GM19468 (cell line): ENCODE measurements at regions not wholly inside any gene's neighbourhood (a gene's known extent, or its start where the extent isn't known, plus 50 kb on each side); places are given as distances from the start of the nearest gene placed in this dataset.

Experiments used
- ATAC-seq: cut with Tn5 transposase; IDR thresholded peaks from one replicate; pipeline ENCODE4 v1.9.1; 2021; ENCODE audit warnings: mild to moderate bottlenecking, moderate library complexity, moderate number of reproducible peaks; ENCODE audit not compliant: unreplicated experiment; ENCODE audit errors: extremely low read depth

- ATAC-seq: no peak
Observed at GRCh38 chr6:16979677-16980370, 122.0 kb upstream of the STMND1 start.

GRCh38 chr6:16978686-16979085, 123.2 kb upstream of the STMND1 start:
- ATAC-seq: no peak

- ATAC-seq: no peak
Observed at GRCh38 chr6:16976385-16977183, 125.3 kb upstream of the STMND1 start.

- no peak for ATAC-seq
Observed at GRCh38 chr6:16974704-16975359, 127.0 kb upstream of the STMND1 start.

- ATAC-seq: no peak
Observed at GRCh38 chr6:16974387-16974673, 127.5 kb upstream of the STMND1 start.

- ATAC-seq: no peak
Observed at GRCh38 chr6:16973545-16974386, 128.1 kb upstream of the STMND1 start.

GRCh38 chr6:16973051-16973450, 128.8 kb upstream of the STMND1 start:
- ATAC-seq: no peak

GRCh38 chr6:16972535-16972934, 129.3 kb upstream of the STMND1 start:
- no peak for ATAC-seq

GRCh38 chr6:16969699-16970655, 131.9 kb upstream of the STMND1 start:
- ATAC-seq: no peak

GRCh38 chr6:16968101-16968500, 133.7 kb upstream of the STMND1 start:
- ATAC-seq: no peak

- ATAC-seq: no peak
Observed at GRCh38 chr6:16967470-16967817, 134.4 kb upstream of the STMND1 start.

GRCh38 chr6:16966791-16967469, 134.9 kb upstream of the STMND1 start:
- no peak for ATAC-seq

GRCh38 chr6:16965689-16966088, 136.2 kb upstream of the STMND1 start:
- no peak for ATAC-seq

GRCh38 chr6:16964553-16965499, 137.0 kb upstream of the STMND1 start:
- ATAC-seq: no peak

- ATAC-seq: no peak
Observed at GRCh38 chr6:16961577-16961976, 140.3 kb upstream of the STMND1 start.

GRCh38 chr6:16959789-16960188, 142.1 kb upstream of the STMND1 start:
- ATAC-seq: no peak

GRCh38 chr6:16956361-16956760, 145.5 kb upstream of the STMND1 start:
- no peak for ATAC-seq

GRCh38 chr6:16955899-16956298, 146.0 kb upstream of the STMND1 start:
- ATAC-seq: no peak
